NCI-H1436 treated with DMSO at 0.1 percent for 48 hours (cell line): ENCODE measurements at regions not wholly inside any gene's neighbourhood (a gene's known extent, or its start where the extent isn't known, plus 50 kb on each side); places are given as distances from the start of the nearest gene placed in this dataset.

Source experiments
- DNase-seq: peaks from one replicate; lab custom pipeline; 2025; lab: John Stamatoyannopoulos, UW

GRCh38 chr9:126093771-126094170, 232.9 kb upstream of the MVB12B start:
- DNase-seq = no peak

DNA sequence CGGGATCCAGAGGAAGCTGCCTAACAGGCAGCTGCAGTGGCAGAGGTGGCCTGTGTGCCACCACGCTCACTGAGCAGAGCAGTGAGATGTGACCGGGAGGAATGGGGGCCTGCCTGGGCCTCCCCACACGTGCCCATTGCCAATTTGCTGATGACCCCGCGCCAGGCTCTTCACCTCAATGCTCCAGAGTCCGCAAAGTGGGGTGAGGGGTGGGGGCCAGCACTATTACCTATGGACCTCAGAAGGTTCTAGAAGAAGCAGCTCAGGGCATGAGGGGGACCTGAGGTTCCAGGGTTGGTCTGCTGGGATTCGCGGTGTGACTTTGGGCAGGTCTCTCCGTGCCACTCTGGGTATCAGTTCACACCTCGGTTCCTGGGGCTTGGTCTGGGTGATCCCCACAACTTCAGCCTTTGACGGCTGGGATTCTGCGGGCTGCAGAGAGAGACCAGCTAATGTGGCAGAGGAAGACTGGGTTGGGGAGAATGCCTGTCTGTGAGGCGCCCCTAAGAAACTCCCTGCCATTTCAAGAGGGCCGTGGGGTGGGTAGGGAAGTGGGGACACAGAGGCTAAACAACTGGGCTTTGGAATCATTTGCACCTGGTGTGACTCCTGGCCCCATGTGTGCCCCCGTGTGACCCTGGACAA, 231.0 kb upstream of the MVB12B start:
- DNase-seq = no peak

DNA sequence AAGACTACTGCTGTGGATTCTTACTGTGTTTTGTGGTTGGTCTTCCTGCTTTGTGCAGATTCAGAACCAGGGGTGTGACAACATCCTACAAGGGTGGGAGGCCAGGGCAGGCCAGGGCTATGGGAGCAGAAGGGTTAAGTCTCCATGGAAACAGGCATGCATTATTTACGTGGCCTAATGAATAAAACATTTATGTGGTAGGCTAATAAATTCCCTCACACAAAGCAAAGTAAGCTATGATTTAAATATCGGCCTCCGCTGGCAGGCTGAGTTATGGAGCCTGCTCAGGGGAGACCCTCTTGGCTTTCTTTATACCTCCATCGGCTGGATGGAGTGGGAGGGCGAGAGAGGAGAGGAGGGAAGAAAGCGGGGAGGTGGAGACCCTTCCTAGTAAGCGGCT, 230.3 kb upstream of the MVB12B start:
- no peak for DNase-seq

DNA sequence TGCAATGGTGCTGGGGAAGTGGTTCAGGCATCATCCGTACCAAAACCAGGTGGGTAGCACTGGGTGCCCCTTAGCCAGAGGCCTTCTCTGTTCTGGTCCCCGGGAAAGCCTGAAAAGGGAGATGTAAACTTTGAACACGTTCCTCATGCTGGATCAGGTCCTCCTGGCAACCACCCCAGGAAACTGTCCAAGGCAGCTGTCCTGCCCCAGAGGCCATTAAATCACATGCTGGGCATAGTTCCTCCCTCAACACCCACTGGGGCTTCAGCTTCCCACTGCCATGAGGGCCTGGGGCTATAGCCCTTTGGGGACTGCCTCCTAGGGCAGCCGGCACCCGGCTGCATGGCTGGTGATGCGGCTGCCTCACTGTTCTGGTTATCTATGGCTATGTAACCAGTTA, 228.9 kb upstream of the MVB12B start:
- DNase-seq = no peak

- no peak for DNase-seq
Observed at GRCh38 chr9:126106404-126106803, 220.2 kb upstream of the MVB12B start.

DNA sequence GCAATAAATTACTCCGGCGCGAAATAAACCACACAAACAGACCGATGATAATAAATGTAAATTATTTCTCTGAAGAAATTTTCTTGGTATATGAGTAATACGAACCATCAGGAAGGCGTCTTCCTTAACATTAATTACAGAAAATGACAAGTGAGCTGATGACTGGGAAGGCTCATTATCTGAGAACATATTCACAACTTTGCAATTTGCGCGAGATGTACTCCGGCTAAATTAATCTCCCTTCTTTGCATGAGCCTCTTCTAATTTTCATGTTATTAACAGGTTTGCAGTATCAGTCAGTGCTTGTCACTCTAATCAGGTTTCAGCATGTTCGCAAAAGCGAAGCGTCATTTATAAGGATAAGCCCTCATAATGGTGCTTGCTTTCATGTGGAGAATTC, 218.9 kb upstream of the MVB12B start:
- DNase-seq = no peak

DNA sequence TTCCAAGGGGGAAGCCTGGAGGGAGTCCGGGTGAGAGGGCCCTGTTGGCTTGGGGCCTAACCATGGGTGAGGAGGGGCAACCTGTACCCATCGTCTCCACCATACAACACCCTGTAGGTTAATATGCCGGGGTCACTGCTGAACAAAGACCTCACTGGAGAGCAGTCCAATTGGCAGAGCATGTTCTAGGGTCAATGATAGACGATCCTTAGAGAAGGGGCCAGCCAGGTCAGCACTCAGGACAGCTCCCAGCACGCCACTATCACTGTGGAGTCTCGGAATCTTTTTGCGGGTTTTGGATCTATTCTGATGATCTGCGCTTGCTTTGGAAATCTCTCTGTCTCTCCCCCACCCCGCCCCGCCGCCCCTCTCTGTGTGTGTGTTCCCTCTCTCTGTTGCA, 218.4 kb upstream of the MVB12B start:
- no peak for DNase-seq

- DNase-seq = no peak
Observed at GRCh38 chr9:126109575-126109974, 217.1 kb upstream of the MVB12B start.

DNA sequence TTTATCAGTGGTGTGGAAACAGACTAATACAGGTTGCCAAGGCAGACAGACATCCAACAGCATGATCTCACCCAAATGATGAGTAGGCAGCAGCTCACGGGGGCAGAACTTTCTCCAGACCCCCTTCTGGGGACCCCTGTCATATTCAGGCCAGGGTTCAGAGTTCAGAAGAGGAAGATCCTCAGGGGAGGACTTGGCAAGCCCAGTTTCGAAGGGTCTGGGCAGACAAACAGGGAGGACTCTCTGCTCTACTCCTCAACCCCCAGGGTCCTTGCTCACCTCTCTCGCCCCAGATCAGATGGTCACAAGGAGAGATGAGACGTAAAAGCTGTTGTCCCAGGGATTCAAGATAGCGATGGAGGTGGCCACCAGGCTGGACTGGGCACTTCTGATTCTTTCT, 215.1 kb upstream of the MVB12B start:
- DNase-seq = no peak

- no peak for DNase-seq
Observed at GRCh38 chr9:126112135-126112720, 214.4 kb upstream of the MVB12B start.

DNA sequence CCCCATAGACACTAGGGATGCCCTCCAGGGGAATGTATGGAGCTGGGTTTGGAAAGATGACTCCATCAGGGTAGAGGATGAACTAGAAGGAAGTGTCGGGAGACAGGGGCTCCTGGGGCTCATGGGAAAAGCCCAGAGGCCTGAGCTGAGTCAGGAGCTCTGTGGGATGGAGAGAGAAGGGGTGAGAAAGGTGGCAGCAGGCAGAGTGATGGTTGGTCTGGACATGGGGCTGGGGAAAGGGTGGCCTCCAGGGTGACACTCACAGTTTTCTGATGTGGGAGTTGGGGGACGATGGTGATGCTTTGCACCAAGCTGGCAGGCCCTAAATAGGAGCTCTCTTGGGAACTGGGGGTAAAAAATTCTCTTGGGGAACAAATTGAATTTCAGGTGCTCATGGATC, 213.5 kb upstream of the MVB12B start:
- no peak for DNase-seq

- no peak for DNase-seq
Observed at GRCh38 chr9:126113756-126114408, 212.7 kb upstream of the MVB12B start.

- no peak for DNase-seq
Observed at GRCh38 chr9:126114409-126114760, 212.2 kb upstream of the MVB12B start.

GRCh38 chr9:126114850-126115460, 211.7 kb upstream of the MVB12B start:
- DNase-seq = no peak

DNA sequence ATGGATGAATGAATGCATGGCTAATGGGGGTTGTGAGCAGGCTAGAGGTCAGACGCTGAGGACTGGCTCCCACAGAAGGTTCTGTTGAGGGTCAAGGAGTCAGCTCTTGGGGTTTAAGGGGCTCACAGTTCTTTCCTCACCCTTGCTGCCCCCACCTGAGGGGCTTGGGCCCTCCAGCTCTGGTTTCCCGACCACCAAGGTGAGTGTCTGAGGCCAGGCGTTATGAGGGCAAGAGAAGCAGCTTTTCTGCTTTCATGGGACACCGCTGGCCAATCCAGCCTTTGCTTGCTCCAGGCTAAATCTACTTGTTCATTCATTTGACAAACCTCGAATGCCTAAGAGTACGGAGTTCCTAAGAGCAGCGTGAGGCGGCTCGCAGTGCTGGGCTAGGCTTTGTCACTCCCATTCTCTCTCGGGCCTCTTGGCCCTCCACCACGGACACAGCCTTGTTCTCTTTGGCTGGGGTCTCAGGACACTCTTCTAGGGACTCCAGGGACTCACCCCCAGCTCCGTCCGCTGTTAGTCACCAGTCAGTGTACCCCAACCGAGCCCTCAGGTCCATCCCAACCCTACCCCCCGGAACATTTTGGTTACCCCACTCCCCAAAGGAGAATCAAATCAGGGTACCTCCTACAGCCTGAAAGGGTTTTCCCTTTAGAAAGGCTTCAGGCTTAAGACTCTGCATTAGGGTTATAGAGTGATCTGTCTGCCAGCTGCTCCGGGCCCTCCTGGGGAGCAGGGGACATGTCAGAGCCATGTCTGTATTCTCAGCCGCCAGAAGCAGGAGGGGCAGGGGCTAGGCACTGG, 210.1 kb upstream of the MVB12B start:
- no peak for DNase-seq

DNA sequence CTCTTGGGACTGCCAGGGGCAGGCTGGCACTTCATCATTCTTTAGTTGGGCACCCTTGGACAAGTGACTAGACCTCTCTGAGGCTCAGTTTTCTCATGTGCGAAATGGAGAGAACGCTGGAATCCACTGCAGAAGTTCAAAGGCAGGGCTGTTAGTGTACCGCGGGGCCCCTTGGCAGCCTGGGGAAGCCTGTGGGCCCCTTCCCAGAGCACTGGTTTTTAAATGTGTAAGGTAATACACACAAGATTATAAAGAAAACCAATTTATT, 209.5 kb upstream of the MVB12B start:
- no peak for DNase-seq

DNA sequence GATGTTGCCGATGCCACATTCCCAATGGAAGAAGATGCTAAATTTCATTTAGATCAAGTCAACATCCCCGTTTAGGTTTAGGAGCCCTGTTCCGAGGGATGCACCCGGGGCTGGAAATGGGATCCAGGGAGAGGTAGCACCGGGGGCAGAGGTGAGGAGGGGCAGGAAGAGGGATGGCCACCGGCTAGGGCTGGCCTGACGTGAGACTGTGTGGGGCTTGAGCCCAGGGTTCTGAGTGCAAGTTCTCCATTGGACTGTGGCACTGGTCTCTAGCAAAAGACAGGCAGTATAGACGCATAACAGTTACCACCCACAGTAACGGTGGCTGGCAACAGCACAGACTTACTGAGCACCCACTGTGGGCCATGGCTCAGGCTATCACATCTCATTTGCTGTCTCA, 209.0 kb upstream of the MVB12B start:
- no peak for DNase-seq

GRCh38 chr9:126119731-126120130, 206.9 kb upstream of the MVB12B start:
- no peak for DNase-seq

GRCh38 chr9:126122901-126123616, 203.6 kb upstream of the MVB12B start:
- DNase-seq = no peak

- DNase-seq = no peak
Observed at GRCh38 chr9:126123927-126124326, 202.7 kb upstream of the MVB12B start.

DNA sequence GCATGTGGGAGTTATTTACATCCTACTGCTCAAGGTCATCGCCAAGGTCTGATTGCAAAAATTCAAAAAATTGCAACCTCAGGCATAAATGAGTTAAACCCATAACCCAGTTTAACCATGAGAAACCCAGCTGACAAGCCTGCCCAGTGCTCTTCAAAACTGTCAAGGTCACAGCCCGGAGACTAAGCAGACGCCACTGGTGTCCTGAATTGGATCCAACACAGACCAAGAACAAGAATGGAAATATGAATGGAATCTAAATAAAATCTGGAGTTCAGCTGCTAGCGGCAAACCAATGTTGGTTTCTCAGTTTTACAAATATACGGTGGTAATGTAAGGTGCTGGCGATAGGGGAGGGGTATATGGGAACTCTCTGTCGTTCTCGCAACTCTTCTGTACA, 201.5 kb upstream of the MVB12B start:
- DNase-seq = no peak

- no peak for DNase-seq
Observed at GRCh38 chr9:126125577-126125976, 201.1 kb upstream of the MVB12B start.
